ENCODE measurements at regions not wholly inside any gene's neighbourhood (a gene's known extent, or its start where the extent isn't known, plus 50 kb on each side); places are given as distances from the start of the nearest gene placed in this dataset.
"Not testable (repeated sequence)": the region's sequence is repeated elsewhere in the genome, so short reads cannot be mapped to it uniquely, and the experiment has no call there.

- no TSS peak for BruUV-seq (replicated peaks)
- POLR2A ChIA-PET, result no interaction called here
- no peak for ATAC-seq
Observed at GRCh38 chr2:11898576-11898975, 152.1 kb downstream of the LPIN1 start.

GRCh38 chr2:11899264-11899818 is 152.9 kb downstream of the LPIN1 start:
- Histone ChIP-seq H3K9me3 (ENCODE audit: control insufficient read depth, insufficient read depth, low read depth, low read length) (no peaks in the 10 kb centered on the region), H3K27ac (ENCODE audit: low read length) (no peak overlapping the region), H3K36me3 (ENCODE audit: control insufficient read depth, insufficient read depth, low read length) (no peaks in the 10 kb centered on the region), H3K4me3 (ENCODE audit: low read depth in 2 of 2, low read length in 2 of 2) (no peak overlapping the region), H3K27me3 (ENCODE audit: control insufficient read depth, insufficient read depth, low read length) (no peaks in the 10 kb centered on the region), H3K4me1 (ENCODE audit: control insufficient read depth, insufficient read depth, low read length) (no peaks in the 10 kb centered on the region)
- TF ChIP-seq REST (IDR thresholded peaks at IDR 0.05; ENCODE audit: insufficient read depth in 1 of 2, low read depth in 2 of 2, low read length in 1 of 2), result no peak
- peak; percentile 40; the same call in 1 of the 2 replicates for ATAC-seq
- CTCF ChIA-PET, result no interaction called here
- intact Hi-C loops (cut with micrococcal nuclease; ENCODE audit: unreplicated experiment), result no loop called here
- in situ Hi-C loops (cut with HindIII; ENCODE audit: low pct_unique_long_range_greater_than_20kb, low sequenced_read_pairs), result no loop called here
- BruUV-seq (replicated peaks), result no TSS peak
- POLR2A ChIA-PET, result no interaction called here
- no peak for DNase-seq (ENCODE audit: low read depth, low spot score)

More at GRCh38 chr2:11898576-11898975, 152.1 kb downstream of the LPIN1 start:
- in situ Hi-C loops (cut with HindIII; ENCODE audit: low pct_unique_long_range_greater_than_20kb, low sequenced_read_pairs), result no loop called here
- no peaks in the 10 kb centered on the region for H3K9me3 ChIP-seq (ENCODE audit: control insufficient read depth, insufficient read depth, low read depth, low read length)
- no peak overlapping the region for H3K4me3 ChIP-seq (ENCODE audit: low read depth in 2 of 2, low read length in 2 of 2)
- H3K27ac ChIP-seq (ENCODE audit: low read length), result no peak overlapping the region
- TF ChIP-seq POLR2AphosphoS5 (IDR thresholded peaks at IDR 0.05; ENCODE audit: low read depth, low read length) (no peak), TCF7L2 (IDR thresholded peaks at IDR 0.05; ENCODE audit: low read depth, low read length) (no peak), CTCF (IDR thresholded peaks at IDR 0.05) (no peak), REST (IDR thresholded peaks at IDR 0.05; ENCODE audit: insufficient read depth in 1 of 2, low read depth in 2 of 2, low read length in 1 of 2) (no peak), SIN3A (IDR thresholded peaks at IDR 0.05; ENCODE audit: borderline replicate concordance, insufficient read depth, low read depth, low read length) (no peak)
- no peaks in the 10 kb centered on the region for H3K27me3 ChIP-seq (ENCODE audit: control insufficient read depth, insufficient read depth, low read length)
- no peak for DNase-seq (ENCODE audit: low read depth, low spot score)
- no peaks in the 10 kb centered on the region for H3K36me3 ChIP-seq (ENCODE audit: control insufficient read depth, insufficient read depth, low read length)
- no peaks in the 10 kb centered on the region for H3K4me1 ChIP-seq (ENCODE audit: control insufficient read depth, insufficient read depth, low read length)
- intact Hi-C loops (cut with micrococcal nuclease; ENCODE audit: unreplicated experiment), result no loop called here
- CTCF ChIA-PET, result no interaction called here

- BruUV-seq (replicated peaks); CTCF ChIA-PET; H3K9me3 ChIP-seq (ENCODE audit: control insufficient read depth, insufficient read depth, low read depth, low read length): not testable (repeated sequence)
Observed at GRCh38 chr2:11900891-11901290, 154.5 kb downstream of the LPIN1 start.

More at GRCh38 chr2:11900891-11901290, 154.5 kb downstream of the LPIN1 start:
- H3K4me1 ChIP-seq (ENCODE audit: control insufficient read depth, insufficient read depth, low read length); POLR2A ChIA-PET; ATAC-seq; H3K36me3 ChIP-seq (ENCODE audit: control insufficient read depth, insufficient read depth, low read length); H3K27me3 ChIP-seq (ENCODE audit: control insufficient read depth, insufficient read depth, low read length); H3K27ac ChIP-seq (ENCODE audit: low read length); DNase-seq (ENCODE audit: low read depth, low spot score); H3K4me3 ChIP-seq (ENCODE audit: low read depth in 2 of 2, low read length in 2 of 2); intact Hi-C loops (cut with micrococcal nuclease; ENCODE audit: unreplicated experiment); in situ Hi-C loops (cut with HindIII; ENCODE audit: low pct_unique_long_range_greater_than_20kb, low sequenced_read_pairs): not testable (repeated sequence)

Data from Panc1 (cell line).